HG03103 (cell line): ENCODE measurements at regions not wholly inside any gene's neighbourhood (a gene's known extent, or its start where the extent isn't known, plus 50 kb on each side); places are given as distances from the start of the nearest gene placed in this dataset.

Experiments used
- ATAC-seq: cut with Tn5 transposase; IDR thresholded peaks from one replicate; pipeline ENCODE4 v1.9.1; 2021; ENCODE audit warnings: low read depth; ENCODE audit not compliant: unreplicated experiment

- ATAC-seq, result no peak
These were observed 558.0 kb upstream of the MKI67 start for GRCh38 chr10:128684215-128684614.

DNA sequence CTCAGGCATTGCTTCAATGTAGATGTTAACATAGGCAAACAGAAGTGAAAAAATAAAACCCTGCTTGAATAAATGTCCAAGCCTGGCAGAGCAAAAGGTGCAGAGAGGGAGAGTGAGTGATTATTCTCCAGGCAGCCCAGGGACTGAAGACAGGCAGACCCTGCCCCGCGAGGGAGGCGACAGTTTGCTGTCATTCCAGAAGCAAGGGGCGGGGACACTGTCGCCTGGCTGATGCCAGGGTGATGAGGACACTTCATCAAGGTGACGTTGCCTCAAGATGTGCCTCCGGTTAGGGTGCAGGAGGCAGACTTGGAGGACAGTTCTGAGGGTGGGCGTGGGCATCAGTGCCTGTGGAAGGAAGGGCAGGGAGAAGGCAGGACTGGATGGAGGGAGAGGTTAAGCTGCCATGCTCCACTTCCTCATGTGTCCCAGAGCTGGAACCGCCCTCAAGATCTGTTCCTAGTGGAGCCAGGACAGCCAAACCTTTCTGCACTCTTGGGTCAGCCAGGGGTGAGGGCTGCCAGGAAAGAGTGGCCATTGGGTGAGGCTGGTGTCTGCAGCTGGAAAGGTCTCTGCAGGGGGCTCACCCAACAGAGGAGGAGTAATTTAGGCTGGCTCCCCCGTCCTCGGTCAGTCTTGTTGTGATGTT is 560.5 kb upstream of the MKI67 start:
- no peak for ATAC-seq

DNA sequence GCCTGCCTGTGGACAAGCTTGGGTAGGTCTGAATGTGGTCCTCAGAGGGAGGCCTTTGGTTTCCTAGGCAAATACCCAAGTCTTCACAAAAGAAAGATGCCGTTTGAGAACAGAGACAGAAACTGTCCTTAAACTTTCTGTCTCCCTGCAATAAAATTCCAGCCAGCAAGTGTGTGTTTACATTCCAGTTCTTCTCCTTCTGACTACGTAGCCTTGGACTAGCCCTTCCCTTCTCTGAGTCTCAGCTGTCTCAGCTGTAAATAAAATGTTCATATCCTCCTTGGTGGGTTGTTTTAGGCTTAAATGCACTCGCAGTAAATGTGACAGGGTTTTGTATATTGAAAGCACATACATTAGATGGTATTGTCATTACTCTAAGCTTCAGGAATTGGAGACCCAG is 561.2 kb upstream of the MKI67 start:
- ATAC-seq, result no peak

GRCh38 chr10:128687927-128688549 is 561.8 kb upstream of the MKI67 start:
- ATAC-seq, result no peak

DNA sequence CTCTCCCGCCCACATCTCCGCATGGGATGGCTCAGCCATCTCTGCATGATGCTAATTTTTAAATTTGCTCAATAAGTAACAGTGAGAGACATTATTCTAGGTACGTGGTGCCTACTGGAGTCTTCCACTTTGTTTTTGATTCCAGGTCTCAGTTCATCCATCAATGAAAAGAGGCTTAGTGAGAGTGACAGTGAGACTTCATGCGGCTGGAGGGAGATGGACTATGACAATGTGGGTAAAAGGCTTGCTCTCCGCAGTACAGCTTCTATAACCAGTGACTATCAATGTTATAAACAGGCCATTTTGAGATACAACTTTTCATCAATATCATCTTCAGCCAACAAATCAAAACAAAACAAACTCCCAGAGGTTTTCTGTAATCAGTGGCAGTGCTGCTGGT is 563.4 kb upstream of the MKI67 start:
- no peak for ATAC-seq

DNA sequence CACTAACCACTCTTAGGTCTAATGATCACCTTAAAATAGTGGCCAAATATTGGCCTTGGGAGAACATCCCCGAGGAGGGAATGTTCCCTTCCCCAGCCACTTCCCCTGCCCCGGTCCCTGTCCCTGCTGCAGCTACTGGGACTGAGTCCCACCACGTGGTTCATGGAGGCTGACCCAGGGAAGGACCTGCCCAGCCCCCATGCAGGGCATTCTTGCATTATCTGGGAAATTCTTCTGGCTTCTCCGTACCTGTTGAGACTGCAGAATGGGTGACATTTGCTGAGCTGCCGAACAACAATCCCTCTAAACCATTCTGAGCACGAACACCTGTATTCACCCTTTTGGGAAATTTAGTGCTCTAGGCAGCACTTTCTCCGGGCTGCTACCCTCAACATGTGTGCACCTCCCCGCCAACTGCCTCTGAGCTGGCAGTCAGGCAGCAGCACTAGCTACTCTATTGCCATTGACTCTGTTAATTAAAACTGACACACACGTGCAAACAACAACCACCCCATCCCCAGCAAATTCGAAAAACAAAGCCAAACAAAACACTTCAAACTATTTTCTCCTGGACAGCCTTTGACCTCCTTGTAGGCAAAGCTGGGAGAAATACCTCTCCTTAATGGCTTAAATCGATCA is 567.4 kb upstream of the MKI67 start:
- ATAC-seq, result no peak

GRCh38 chr10:128694168-128694850 is 568.1 kb upstream of the MKI67 start:
- ATAC-seq, result no peak

- no peak for ATAC-seq
These were observed 568.9 kb upstream of the MKI67 start for GRCh38 chr10:128694851-128695725.

- no peak for ATAC-seq
These were observed 569.7 kb upstream of the MKI67 start for GRCh38 chr10:128695931-128696330.

DNA sequence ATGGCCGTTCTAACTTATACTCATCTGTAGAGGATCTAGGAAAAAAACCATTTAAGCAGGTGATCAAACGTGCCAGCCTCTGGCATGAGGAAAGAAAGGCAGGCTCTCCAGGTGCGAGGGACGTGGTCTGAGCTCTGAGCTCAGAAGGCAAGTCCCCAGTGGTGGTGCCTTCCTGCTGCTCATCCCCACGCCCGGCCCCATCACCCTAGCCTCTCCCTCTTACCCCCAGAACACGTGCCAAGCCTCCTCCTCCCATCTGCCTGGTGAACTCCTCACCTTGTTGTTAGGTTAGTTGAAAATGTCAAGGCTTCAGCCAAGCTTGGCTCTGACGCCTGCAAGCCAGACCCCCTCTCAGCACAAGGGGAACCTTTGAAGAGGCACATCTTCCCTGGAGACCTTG is 571.2 kb upstream of the MKI67 start:
- ATAC-seq, result no peak

GRCh38 chr10:128701381-128701780 is 575.2 kb upstream of the MKI67 start:
- ATAC-seq, result no peak

GRCh38 chr10:128701837-128702236 is 575.6 kb upstream of the MKI67 start:
- ATAC-seq, result no peak

- no peak for ATAC-seq
These were observed 578.5 kb upstream of the MKI67 start for GRCh38 chr10:128704716-128705115.

DNA sequence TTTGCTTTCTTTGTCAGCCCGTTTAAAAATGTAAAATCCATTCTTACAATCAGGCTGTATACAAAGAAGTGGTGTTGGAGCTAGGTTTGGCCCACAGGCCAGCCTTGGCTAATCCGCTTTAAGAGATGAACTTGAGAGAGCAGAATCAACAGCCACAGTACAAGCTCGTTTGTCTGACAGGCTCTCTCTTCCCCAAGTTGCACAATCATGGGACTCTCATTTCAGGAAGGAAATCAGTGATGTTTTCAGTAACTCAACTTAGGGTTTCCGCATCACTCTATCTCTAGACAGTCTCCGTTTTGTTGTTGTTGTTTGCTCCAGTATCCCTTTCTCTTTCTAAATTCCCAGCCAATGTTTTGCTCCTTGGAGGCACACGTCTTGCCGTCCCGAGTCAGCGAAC is 582.0 kb upstream of the MKI67 start:
- no peak for ATAC-seq

- no peak for ATAC-seq
These were observed 583.5 kb upstream of the MKI67 start for GRCh38 chr10:128709686-128710085.

DNA sequence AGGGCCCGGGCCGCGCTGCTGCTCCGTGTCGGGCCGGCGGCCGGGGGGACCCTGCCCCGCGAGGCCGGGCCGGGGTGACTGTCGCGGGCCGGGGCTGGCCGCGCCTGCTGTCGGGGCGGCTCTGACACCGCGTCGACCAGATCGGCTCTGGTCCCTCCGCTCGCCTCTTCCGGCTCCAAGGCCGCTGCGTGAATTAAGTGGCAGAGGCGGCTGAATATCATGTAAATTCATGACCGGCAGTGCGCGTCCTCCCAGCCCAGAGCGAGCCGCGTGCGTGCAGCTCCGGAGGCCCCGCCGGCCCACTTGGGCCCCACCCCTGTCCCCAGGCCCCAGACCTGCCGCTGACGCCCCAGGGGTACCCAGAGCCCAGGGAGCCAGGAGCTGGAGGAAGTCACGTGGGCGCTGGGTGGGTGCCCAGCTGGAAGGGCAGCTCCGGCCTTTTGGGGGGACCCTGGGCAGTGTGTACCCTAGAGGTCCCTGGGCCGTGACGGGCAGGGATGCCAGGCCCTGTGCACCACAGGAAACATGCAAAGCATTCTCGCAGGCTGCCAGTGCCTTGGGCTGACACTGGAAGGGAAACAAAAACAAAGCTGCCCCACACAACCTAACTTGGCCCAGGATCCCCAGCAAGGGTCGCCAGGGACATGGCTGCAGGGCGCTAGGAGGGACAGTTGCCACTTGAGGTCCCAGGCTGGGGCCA is 584.0 kb upstream of the MKI67 start:
- ATAC-seq, result no peak

GRCh38 chr10:128710798-128711183 is 584.6 kb upstream of the MKI67 start:
- no peak for ATAC-seq

DNA sequence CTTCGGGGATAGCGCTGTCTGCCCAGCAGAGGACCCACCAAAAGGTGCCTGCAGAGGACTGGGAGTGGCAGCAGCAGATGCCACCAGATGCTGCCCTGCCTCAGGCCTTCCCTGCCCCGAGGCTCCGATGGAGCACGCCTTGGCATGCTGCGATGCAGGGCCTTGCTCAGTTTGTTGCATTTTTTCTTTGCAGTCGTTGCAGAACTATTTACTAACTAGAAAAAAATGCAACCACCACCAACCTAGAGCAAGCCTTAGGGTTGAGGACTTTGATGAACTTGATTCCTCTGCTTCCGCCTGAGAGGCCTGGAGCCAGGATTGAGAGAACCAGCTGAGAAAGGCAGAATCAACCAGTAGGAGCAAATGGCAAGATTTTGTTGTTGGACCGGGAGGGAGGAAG is 585.6 kb upstream of the MKI67 start:
- no peak for ATAC-seq

DNA sequence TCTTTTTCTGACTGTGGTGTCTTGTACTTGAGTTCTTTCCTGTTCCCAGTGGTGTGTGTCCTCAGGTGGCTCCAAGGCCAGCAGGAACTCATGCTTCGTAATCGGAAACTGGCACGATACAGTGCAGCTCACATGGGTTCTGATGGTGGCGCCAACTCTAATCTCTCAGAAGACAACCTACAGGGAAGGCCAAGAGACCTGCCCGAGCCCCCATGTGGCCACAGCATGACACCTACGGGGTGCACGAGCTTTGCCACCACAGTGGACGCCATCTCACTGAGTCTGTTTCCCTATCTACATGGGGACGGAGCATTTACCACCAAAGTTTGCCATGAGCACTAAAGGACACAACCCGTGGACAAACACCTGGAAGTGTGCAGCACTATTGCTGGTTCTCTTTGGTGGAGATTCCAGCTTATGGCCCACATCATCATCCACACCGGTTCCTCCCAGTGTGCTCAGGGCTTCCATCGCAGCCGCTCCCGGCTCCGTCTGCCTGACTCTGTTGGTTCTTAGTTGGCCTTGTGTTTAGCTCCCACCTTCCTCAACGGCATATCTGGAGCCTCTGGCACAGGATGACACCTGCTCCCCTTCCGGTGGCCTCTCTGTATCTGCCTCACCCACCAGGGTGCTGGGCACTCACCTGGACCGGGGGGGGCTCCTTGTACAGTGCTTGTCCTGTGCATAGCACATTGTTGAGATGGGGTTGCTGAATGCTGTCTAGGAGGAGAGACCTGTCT is 586.6 kb upstream of the MKI67 start:
- no peak for ATAC-seq
